Caki2 (cell line): ENCODE measurements at regions not wholly inside any gene's neighbourhood (a gene's known extent, or its start where the extent isn't known, plus 50 kb on each side); places are given as distances from the start of the nearest gene placed in this dataset.

Source experiments
- DNase-seq: peaks from one replicate; pipeline ENCODE4 v3.0.0-alpha.2; 2015; ENCODE audit warnings: low read depth
- in situ Hi-C: cut with HindIII; loops from 2 replicates; pipeline ENCODE4 v1.10.0; 2016; ENCODE audit warnings: low sequenced_read_pairs, low pct_unique_long_range_greater_than_20kb, mixed read lengths

- in situ Hi-C loops = no loop called here
- DNase-seq = no peak
Measured at GRCh38 chr20:60143261-60143842, 185.1 kb downstream of the CDH26 start.

GRCh38 chr20:60144404-60144803 is 186.2 kb downstream of the CDH26 start:
- in situ Hi-C loops = no loop called here

GRCh38 chr20:60144974-60145527 is 186.8 kb downstream of the CDH26 start:
- in situ Hi-C loops = no loop called here
- DNase-seq = no peak

More at GRCh38 chr20:60144404-60144803, 186.2 kb downstream of the CDH26 start:
- DNase-seq = no peak

DNA sequence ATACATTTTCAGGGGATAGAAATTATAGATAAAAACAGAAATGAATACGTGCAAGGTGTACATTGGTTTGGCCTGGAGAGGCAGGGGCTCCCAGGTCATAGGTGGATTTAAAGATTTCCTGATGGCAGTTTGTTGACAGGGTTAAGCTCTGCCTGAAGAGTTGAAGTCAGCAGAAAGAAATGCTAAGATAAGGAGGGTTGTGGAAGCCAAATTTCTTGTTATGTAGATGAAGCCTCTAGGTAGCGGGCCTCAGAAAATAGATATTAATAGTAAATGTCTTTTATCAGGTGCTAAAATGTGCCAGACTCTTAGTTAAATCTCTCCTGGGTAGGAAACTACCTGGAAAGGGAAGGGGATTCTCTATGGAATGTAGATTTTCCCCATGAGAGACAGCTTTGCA is 188.8 kb downstream of the CDH26 start:
- in situ Hi-C loops = no loop called here
- no peak for DNase-seq

GRCh38 chr20:60148885-60149284 is 190.7 kb downstream of the CDH26 start:
- DNase-seq = no peak
- in situ Hi-C loops = no loop called here

GRCh38 chr20:60152792-60153191 is 194.6 kb downstream of the CDH26 start:
- in situ Hi-C loops = no loop called here
- no peak for DNase-seq

GRCh38 chr20:60160451-60161145 is 202.4 kb downstream of the CDH26 start:
- DNase-seq = no peak
- in situ Hi-C loops = no loop called here

GRCh38 chr20:60167812-60168211 is 209.6 kb downstream of the CDH26 start:
- in situ Hi-C loops = no loop called here
- no peak for DNase-seq

DNA sequence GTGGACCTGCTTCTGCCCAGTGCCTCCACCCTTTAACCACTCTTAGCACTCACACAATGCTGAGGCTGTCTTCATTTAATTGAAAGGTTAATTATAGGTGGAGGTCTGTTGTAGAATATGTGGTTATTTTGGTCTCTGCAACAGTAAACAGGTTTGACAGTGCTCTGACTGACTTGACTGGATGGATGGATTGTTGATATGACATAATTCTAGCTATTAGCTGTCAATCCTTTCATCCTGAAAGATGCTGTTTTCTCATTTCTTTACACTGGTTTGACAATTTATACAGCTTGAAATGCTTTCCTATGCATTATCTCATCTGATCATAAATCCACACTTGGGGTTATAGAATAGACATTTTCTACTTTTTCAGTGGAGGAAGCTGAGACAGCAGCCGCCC is 210.7 kb downstream of the CDH26 start:
- in situ Hi-C loops = no loop called here
- DNase-seq = no peak

GRCh38 chr20:60170116-60170515 is 211.9 kb downstream of the CDH26 start:
- no peak for DNase-seq
- in situ Hi-C loops = no loop called here

GRCh38 chr20:60171313-60171712 is 213.1 kb downstream of the CDH26 start:
- no peak for DNase-seq
- in situ Hi-C loops = no loop called here

GRCh38 chr20:60171738-60172137 is 213.5 kb downstream of the CDH26 start:
- in situ Hi-C loops = no loop called here
- DNase-seq = no peak

GRCh38 chr20:60172346-60172984 is 214.2 kb downstream of the CDH26 start:
- in situ Hi-C loops = no loop called here

GRCh38 chr20:60177080-60177479 is 218.9 kb downstream of the CDH26 start:
- in situ Hi-C loops = no loop called here
- no peak for DNase-seq

More at GRCh38 chr20:60172346-60172984, 214.2 kb downstream of the CDH26 start:
- DNase-seq = no peak

DNA sequence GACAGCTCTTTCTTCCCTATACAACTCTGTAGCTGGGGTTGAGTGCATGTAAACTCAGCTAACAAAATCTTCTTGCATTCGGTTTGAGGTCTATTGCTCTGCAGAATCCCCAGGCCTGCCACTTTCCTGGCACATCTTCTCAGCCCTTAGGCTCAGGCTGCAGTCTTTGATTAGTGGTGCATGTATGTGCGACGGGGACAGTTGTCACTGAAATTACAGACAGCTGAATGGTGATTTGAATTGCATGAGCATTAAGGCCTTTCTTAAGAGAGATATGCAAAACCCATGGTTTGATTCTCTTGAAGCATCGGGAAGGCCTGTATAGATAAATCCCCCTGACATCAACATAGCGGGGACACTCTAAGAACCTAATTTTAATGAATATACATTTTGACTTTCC is 222.8 kb downstream of the CDH26 start:
- no peak for DNase-seq
- in situ Hi-C loops = no loop called here

GRCh38 chr20:60186412-60186811 is 228.2 kb downstream of the CDH26 start:
- DNase-seq = no peak
- in situ Hi-C loops = no loop called here

DNA sequence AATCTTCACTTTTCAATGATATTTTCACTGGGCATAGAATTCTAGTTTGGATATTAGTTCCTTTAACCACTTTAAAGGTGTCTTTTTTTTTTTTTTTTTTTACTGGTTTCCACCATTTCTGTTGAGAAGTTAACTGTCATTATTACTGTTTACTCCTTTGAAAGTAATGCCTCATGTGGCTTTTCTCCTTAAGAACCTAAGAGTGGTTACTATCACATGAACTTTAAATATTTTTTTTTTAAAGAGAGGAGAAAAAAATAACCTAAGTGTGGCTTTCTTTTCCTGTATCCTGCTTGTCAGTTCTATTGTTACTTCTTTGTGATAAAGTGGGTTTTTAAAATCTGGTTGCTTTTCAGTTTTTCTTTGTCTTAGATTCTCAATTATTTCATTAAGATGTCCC is 229.5 kb downstream of the CDH26 start:
- in situ Hi-C loops = no loop called here
- no peak for DNase-seq

DNA sequence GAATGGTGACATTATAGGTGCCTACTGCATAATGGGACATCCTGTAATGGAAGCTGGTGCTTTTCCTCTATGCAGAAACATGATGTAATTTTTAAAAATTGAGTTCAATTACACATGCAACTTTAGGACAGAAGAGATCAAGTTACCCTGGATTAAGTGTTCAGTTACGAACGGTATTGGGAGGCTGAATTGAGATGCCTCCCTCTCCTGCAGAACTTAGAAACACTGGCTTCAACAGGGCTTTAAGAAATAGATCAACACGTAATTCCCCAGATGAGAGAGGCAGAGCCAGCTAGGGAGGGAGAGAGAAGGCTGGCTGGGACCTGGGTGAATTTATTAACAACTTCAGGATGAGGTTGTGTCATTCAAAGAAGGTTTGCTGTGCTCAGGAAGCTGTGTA is 232.8 kb downstream of the CDH26 start:
- no peak for DNase-seq
- in situ Hi-C loops = no loop called here

- in situ Hi-C loops = no loop called here
- no peak for DNase-seq
Measured at GRCh38 chr20:60192326-60192725, 234.1 kb downstream of the CDH26 start.
